ENCODE measurements at regions not wholly inside any gene's neighbourhood (a gene's known extent, or its start where the extent isn't known, plus 50 kb on each side); places are given as distances from the start of the nearest gene placed in this dataset.

- TF ChIP-seq CTCF (IDR thresholded peaks at IDR 0.05 in 2 of 3, conservative IDR thresholded peaks at IDR 0.05 in 1 of 3; ENCODE audit: borderline replicate concordance in 1 of 3, insufficient read depth in 1 of 3, low read depth in 2 of 3, low read length in 2 of 3) (no peak), POLR2AphosphoS5 (IDR thresholded peaks at IDR 0.05; ENCODE audit: low read depth, low read length) (no peak), EZH2 (IDR thresholded peaks at IDR 0.05) (no peak), JUND (IDR thresholded peaks at IDR 0.05) (no peak), RAD21 (IDR thresholded peaks at IDR 0.05; ENCODE audit: low read depth) (no peak), TCF7L2 (IDR thresholded peaks at IDR 0.05; ENCODE audit: borderline replicate concordance, extremely low read depth, insufficient read depth, insufficient read length) (no peak)
These were observed 79.4 kb upstream of the VSTM2B start for GRCh38 chr19:29446361-29446760.
